ENCODE measurements at regions not wholly inside any gene's neighbourhood (a gene's known extent, or its start where the extent isn't known, plus 50 kb on each side); places are given as distances from the start of the nearest gene placed in this dataset.

GRCh38 chr17:33889040-33889439 is 366.0 kb upstream of the CCL2 start:
- RAD21 ChIA-PET (ENCODE audit: unreplicated experiment): no interaction called here
- FAIRE-seq (no peak), DNase-seq (ENCODE audit: low read depth, low spot score) (no peak), ATAC-seq (no peak)
- Histone ChIP-seq H3K4me1 (ENCODE audit: control insufficient read depth, insufficient read depth, low read length) (no peaks in the 10 kb centered on the region), H3K4me2 (ENCODE audit: control insufficient read depth, insufficient read depth) (no peak overlapping the region), H3K4me3 (no peak overlapping the region), H3K36me3 (ENCODE audit: control insufficient read depth in 2 of 2, insufficient read depth in 2 of 2, low read length in 1 of 2) (no peaks in the 10 kb centered on the region), H3K79me2 (ENCODE audit: control insufficient read depth, insufficient read depth, low read length) (no peaks in the 10 kb centered on the region), H4K20me1 (ENCODE audit: control insufficient read depth, insufficient read depth) (no peaks in the 10 kb centered on the region), H2AFZ (ENCODE audit: control insufficient read depth, low read depth, low read length) (no peak overlapping the region), H3K9me3 (replicated peaks; ENCODE audit: control insufficient read depth, insufficient read depth, low read length) (no peaks in the 10 kb centered on the region), H3K27ac (ENCODE audit: control insufficient read depth, insufficient read depth) (no peak overlapping the region), H3K27me3 (replicated peaks in 1 of 2; ENCODE audit: control insufficient read depth in 2 of 2, insufficient read depth in 2 of 2, low read length in 1 of 2) (peaks cover 1 to 5% of the 10 kb centered on the region in 2 experiments; a peak in 1 of 4 replicates), H3K9ac (ENCODE audit: control insufficient read depth, insufficient read depth, low read length) (no peak overlapping the region)
- POLR2A ChIA-PET: no interaction called here
- in situ Hi-C loops (cut with MboI) (no loop called here), intact Hi-C loops (cut with micrococcal nuclease; ENCODE audit: unreplicated experiment) (no loop called here)
- SMC1A ChIA-PET (ENCODE audit: uncharacterized antibody, unreplicated experiment): no interaction called here
- TF ChIP-seq SUPT20H (IDR thresholded peaks at IDR 0.05; ENCODE audit: borderline replicate concordance, control insufficient read depth, low read depth, low read length) (no peak), TBL1XR1 (IDR thresholded peaks at IDR 0.05; ENCODE audit: low read depth, low read length) (no peak), SKIL (IDR thresholded peaks at IDR 0.05; ENCODE audit: low read depth, poor library complexity, severe bottlenecking) (no peak)
- BruUV-seq (replicated peaks): no TSS peak
- CTCF ChIA-PET: no interaction called here
- 19% methylated on average over 2 of the region's 2 CpGs for WGBS (ENCODE audit: insufficient coverage, insufficient replicate concordance, low lambda C conversion rate, missing lambda C conversion rate)

GRCh38 chr17:33889766-33890165 is 365.3 kb upstream of the CCL2 start:
- ChIA-PET RAD21 (ENCODE audit: unreplicated experiment) (no interaction called here), SMC1A (ENCODE audit: uncharacterized antibody, unreplicated experiment) (no interaction called here), CTCF (no interaction called here), POLR2A (no interaction called here)
- TF ChIP-seq TCF12 (IDR thresholded peaks at IDR 0.05; ENCODE audit: low read depth, low read length) (no peak), CBX3 (IDR thresholded peaks at IDR 0.05; ENCODE audit: borderline replicate concordance, low read depth) (no peak), HDGF (IDR thresholded peaks at IDR 0.05) (no peak), E4F1 (IDR thresholded peaks at IDR 0.05; ENCODE audit: borderline replicate concordance, partially characterized antibody) (no peak), ZNF274 (IDR thresholded peaks at IDR 0.05; ENCODE audit: insufficient read depth, insufficient read length) (no peak), NR2C2 (IDR thresholded peaks at IDR 0.05; ENCODE audit: borderline replicate concordance, control insufficient read depth, insufficient read length, low read depth) (no peak), ZZZ3 (IDR thresholded peaks at IDR 0.05; ENCODE audit: control insufficient read depth, insufficient read length, low read depth) (no peak)
- no peaks in the 10 kb centered on the region for H4K20me1 ChIP-seq (ENCODE audit: control insufficient read depth, insufficient read depth)
- WGBS (ENCODE audit: insufficient coverage, insufficient replicate concordance, low lambda C conversion rate, missing lambda C conversion rate): 3% methylated on average over 2 of the region's 2 CpGs
- H3K79me2 ChIP-seq (ENCODE audit: control insufficient read depth, insufficient read depth, low read length): no peaks in the 10 kb centered on the region
- intact Hi-C loops (cut with micrococcal nuclease; ENCODE audit: unreplicated experiment) (no loop called here), in situ Hi-C loops (cut with MboI) (no loop called here)
- H3K4me1 ChIP-seq (ENCODE audit: control insufficient read depth, insufficient read depth, low read length): no peaks in the 10 kb centered on the region
- H3K9ac ChIP-seq (ENCODE audit: control insufficient read depth, insufficient read depth, low read length): no peak overlapping the region
- H3K9me3 ChIP-seq (replicated peaks; ENCODE audit: control insufficient read depth, insufficient read depth, low read length): no peaks in the 10 kb centered on the region
- no peak overlapping the region for H3K4me3 ChIP-seq
- peaks cover 1 to 5% of the 10 kb centered on the region in 2 experiments; a peak in 1 of 4 replicates for H3K27me3 ChIP-seq (replicated peaks in 1 of 2; ENCODE audit: control insufficient read depth in 2 of 2, insufficient read depth in 2 of 2, low read length in 1 of 2)
- no peak for FAIRE-seq
- no TSS peak for BruUV-seq (replicated peaks)
- ATAC-seq: no peak
- H3K36me3 ChIP-seq (ENCODE audit: control insufficient read depth in 2 of 2, insufficient read depth in 2 of 2, low read length in 1 of 2): no peaks in the 10 kb centered on the region
- no peak overlapping the region for H2AFZ ChIP-seq (ENCODE audit: control insufficient read depth, low read depth, low read length)
- no peak for DNase-seq (ENCODE audit: low read depth, low spot score)
- no peak overlapping the region for H3K4me2 ChIP-seq (ENCODE audit: control insufficient read depth, insufficient read depth)
- no peak overlapping the region for H3K27ac ChIP-seq (ENCODE audit: control insufficient read depth, insufficient read depth)

Data from GM12878 (cell line).